PFSK-1 (cell line): ENCODE measurements at regions not wholly inside any gene's neighbourhood (a gene's known extent, or its start where the extent isn't known, plus 50 kb on each side); places are given as distances from the start of the nearest gene placed in this dataset.

ENCODE experiments used
- POLR2AphosphoS5 ChIP-seq: IDR thresholded peaks from 2 replicates; pipeline ENCODE4 v1.6.1; 2012; ENCODE audit warnings: low read depth, mild to moderate bottlenecking, control low read depth, low read length, moderate library complexity
- SIN3A ChIP-seq: IDR thresholded peaks from 2 replicates; pipeline ENCODE4 v1.6.1; 2012; ENCODE audit warnings: mild to moderate bottlenecking, low read length, moderate library complexity, borderline replicate concordance; ENCODE audit not compliant: insufficient read depth
- TAF1 ChIP-seq: IDR thresholded peaks from 2 replicates; pipeline ENCODE4 v1.6.1; 2012; ENCODE audit warnings: low read length, control low read depth, borderline replicate concordance; ENCODE audit not compliant: insufficient read depth
- TF ChIP-seq, protein P1 (sequence below), 2 experiments: IDR thresholded peaks; 2 replicates each; pipeline versions ENCODE4 v1.6.1 to v1.8.0; 2011 to 2012; ENCODE audit warnings: low read depth in 2 of 2, low read length in 2 of 2, control low read depth in 1 of 2, inconsistent platforms in 1 of 2, mild to moderate bottlenecking in 1 of 2, moderate library complexity in 1 of 2; ENCODE audit not compliant: insufficient read depth in 1 of 2

DNA sequence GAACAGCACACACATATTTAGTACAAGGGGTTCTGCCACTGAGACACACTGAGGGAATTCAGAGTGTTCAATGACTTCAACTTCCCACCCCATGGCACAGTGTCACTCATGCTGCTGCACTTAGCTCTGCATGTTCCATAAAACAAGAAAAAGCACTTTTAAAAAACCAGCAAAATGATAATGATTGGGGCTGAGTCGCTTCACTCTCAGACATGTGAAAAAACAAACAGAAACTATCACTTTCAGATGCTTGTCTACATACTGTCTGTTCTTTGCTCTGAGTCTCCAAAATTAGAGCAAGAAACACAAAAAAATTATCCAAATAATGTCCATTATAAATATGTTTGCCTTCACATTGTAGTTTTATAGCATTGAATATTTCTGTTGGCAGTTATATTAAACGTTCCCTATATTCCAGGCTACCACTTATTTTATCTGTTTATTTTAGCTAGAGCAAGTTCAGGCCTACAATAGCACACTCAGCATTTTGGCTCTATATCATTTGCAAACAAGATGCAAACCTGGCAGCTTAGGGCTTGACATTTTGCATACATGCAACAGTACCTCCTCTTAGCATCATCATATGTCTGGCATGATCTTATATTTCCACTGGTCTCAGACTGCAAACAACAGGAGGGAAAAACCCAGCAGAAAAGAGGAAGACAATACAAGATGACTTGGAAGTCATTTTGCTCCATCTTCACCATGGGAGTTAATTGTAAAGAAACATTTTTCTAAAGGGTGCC is 398.8 kb downstream of the HACE1 start:
- TF ChIP-seq, protein P1, sequence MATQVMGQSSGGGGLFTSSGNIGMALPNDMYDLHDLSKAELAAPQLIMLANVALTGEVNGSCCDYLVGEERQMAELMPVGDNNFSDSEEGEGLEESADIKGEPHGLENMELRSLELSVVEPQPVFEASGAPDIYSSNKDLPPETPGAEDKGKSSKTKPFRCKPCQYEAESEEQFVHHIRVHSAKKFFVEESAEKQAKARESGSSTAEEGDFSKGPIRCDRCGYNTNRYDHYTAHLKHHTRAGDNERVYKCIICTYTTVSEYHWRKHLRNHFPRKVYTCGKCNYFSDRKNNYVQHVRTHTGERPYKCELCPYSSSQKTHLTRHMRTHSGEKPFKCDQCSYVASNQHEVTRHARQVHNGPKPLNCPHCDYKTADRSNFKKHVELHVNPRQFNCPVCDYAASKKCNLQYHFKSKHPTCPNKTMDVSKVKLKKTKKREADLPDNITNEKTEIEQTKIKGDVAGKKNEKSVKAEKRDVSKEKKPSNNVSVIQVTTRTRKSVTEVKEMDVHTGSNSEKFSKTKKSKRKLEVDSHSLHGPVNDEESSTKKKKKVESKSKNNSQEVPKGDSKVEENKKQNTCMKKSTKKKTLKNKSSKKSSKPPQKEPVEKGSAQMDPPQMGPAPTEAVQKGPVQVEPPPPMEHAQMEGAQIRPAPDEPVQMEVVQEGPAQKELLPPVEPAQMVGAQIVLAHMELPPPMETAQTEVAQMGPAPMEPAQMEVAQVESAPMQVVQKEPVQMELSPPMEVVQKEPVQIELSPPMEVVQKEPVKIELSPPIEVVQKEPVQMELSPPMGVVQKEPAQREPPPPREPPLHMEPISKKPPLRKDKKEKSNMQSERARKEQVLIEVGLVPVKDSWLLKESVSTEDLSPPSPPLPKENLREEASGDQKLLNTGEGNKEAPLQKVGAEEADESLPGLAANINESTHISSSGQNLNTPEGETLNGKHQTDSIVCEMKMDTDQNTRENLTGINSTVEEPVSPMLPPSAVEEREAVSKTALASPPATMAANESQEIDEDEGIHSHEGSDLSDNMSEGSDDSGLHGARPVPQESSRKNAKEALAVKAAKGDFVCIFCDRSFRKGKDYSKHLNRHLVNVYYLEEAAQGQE (IDR thresholded peaks at IDR 0.05; ENCODE audit: insufficient read depth in 1 of 2, low read depth in 2 of 2, low read length in 2 of 2) = no peak
- no peak for TF ChIP-seq SIN3A
- TF ChIP-seq TAF1 = no peak
- TF ChIP-seq POLR2AphosphoS5 = no peak
